HEK293 (cell line): ENCODE measurements at regions not wholly inside any gene's neighbourhood (a gene's known extent, or its start where the extent isn't known, plus 50 kb on each side); places are given as distances from the start of the nearest gene placed in this dataset.

Experiments
- CTCF ChIP-seq: fragments of 450-650 bp; formaldehyde crosslinking; IDR thresholded peaks from 2 replicates; pipeline ENCODE4 v1.5.1; 2016; ENCODE audit warnings: missing biosample characterization, missing genetic modification characterization
- MEIS1 ChIP-seq: sonication (generic); formaldehyde crosslinking; IDR thresholded peaks from 2 replicates; pipeline ENCODE4 v1.8.1; 2022; ENCODE audit warnings: missing genetic modification reagents, mild to moderate bottlenecking, borderline replicate concordance
- ZBTB48 ChIP-seq: fragments of 450-650 bp; formaldehyde crosslinking; IDR thresholded peaks from 2 replicates; pipeline ENCODE4 v1.5.1; 2016; ENCODE audit warnings: missing biosample characterization, missing genetic modification characterization
- ZNF274 ChIP-seq, 2 experiments: fragments of 200-500 bp in 1 of 2; fragments of 450-650 bp in 1 of 2; sonication (Bioruptor generic) in 1 of 2; formaldehyde crosslinking in 1 of 2; IDR thresholded peaks; 2 replicates each; pipeline versions ENCODE4 v1.5.1 to v1.6.1; 2014 to 2016; ENCODE audit warnings: borderline replicate concordance in 1 of 2, inconsistent platforms in 1 of 2, low read length in 1 of 2, missing biosample characterization in 1 of 2, missing genetic modification characterization in 1 of 2
- ZNF324 ChIP-seq: fragments of 450-650 bp; formaldehyde crosslinking; IDR thresholded peaks from 2 replicates; pipeline ENCODE4 v1.5.1; 2016; ENCODE audit warnings: missing biosample characterization, missing genetic modification characterization
- ZNF776 ChIP-seq: fragments of 450-650 bp; formaldehyde crosslinking; IDR thresholded peaks from 2 replicates; pipeline ENCODE4 v1.5.0; 2017; ENCODE audit warnings: missing biosample characterization, missing genetic modification characterization, borderline replicate concordance
- ZSCAN5A ChIP-seq: fragments of 450-650 bp; formaldehyde crosslinking; IDR thresholded peaks from 2 replicates; pipeline ENCODE4 v1.5.1; 2016; ENCODE audit warnings: missing biosample characterization, missing genetic modification characterization
- TF ChIP-seq, protein P1 (sequence below): fragments of 450-650 bp; formaldehyde crosslinking; IDR thresholded peaks from 2 replicates; pipeline ENCODE4 v1.5.1; 2016; ENCODE audit warnings: missing biosample characterization, missing genetic modification characterization, low read depth

DNA sequence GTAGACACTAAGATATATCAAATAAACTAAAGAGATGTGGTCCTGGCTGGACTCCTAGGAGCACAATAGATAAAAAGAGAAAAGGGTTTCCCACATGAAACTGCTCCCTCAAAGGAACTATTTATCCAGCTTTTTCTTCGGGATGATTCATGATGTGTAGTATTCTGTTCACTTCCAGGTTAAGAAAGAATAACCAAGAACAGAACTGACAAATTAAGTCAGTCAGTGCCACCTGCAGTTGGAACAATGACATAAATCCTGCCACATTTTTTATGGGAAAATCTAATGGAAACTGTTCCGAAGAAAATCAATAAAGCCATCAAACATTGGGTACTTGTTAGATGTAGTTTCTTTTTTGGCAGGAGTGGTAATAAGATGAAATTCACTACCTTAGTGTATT, 87.1 kb downstream of the POLR1F start:
- no peak for TF ChIP-seq ZNF274 (IDR thresholded peaks at IDR 0.05; ENCODE audit: low read length)
- TF ChIP-seq ZNF274 (tag by site-specific recombination; IDR thresholded peaks at IDR 0.05; ENCODE audit: borderline replicate concordance), result no peak
- TF ChIP-seq, protein P1, sequence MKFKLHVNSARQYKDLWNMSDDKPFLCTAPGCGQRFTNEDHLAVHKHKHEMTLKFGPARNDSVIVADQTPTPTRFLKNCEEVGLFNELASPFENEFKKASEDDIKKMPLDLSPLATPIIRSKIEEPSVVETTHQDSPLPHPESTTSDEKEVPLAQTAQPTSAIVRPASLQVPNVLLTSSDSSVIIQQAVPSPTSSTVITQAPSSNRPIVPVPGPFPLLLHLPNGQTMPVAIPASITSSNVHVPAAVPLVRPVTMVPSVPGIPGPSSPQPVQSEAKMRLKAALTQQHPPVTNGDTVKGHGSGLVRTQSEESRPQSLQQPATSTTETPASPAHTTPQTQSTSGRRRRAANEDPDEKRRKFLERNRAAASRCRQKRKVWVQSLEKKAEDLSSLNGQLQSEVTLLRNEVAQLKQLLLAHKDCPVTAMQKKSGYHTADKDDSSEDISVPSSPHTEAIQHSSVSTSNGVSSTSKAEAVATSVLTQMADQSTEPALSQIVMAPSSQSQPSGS (tag by site-specific recombination), result no peak
- no peak for TF ChIP-seq ZBTB48
- no peak for TF ChIP-seq ZNF776 (tag by site-specific recombination)
- no peak for TF ChIP-seq CTCF (tag by site-specific recombination)
- no peak for TF ChIP-seq ZSCAN5A
- TF ChIP-seq MEIS1 (CRISPR knock-in tag), result no peak
- no peak for TF ChIP-seq ZNF324 (tag by site-specific recombination)
